Left ventricle myocardium inferior (tissue), 1 donor: ENCODE measurements at regions not wholly inside any gene's neighbourhood (a gene's known extent, or its start where the extent isn't known, plus 50 kb on each side); places are given as distances from the start of the nearest gene placed in this dataset.
A peak's percentile ranks its signal among the peaks of the same experiment; 100 is the strongest.
"Not testable (repeated sequence)": the region's sequence is repeated elsewhere in the genome, so short reads cannot be mapped to it uniquely, and the experiment has no call there.

Experiments used
- DNase-seq: peaks from one replicate; pipeline ENCODE4 v3.0.0-alpha.2; 2020
- H3K27ac ChIP-seq: fragments of 200-600 bp; replicated peaks from 2 replicates; pipeline ENCODE4 v1.8.0; 2021
- H3K27me3 ChIP-seq: fragments of 200-600 bp; 2 replicates; pipeline ENCODE4 v1.8.0; 2021; ENCODE audit warnings: low read depth
- H3K36me3 ChIP-seq: fragments of 200-600 bp; 2 replicates; pipeline ENCODE4 v1.8.0; 2021
- H3K4me1 ChIP-seq: fragments of 200-600 bp; 2 replicates; pipeline ENCODE4 v1.8.0; 2021
- H3K4me3 ChIP-seq: fragments of 200-600 bp; 2 replicates; pipeline ENCODE4 v1.8.0; 2021; ENCODE audit warnings: mild to moderate bottlenecking, moderate library complexity
- H3K9me3 ChIP-seq: fragments of 200-600 bp; replicated peaks from 2 replicates; pipeline ENCODE4 v1.8.0; 2021
- CTCF ChIP-seq: fragments of 200-600 bp; IDR thresholded peaks from 2 replicates; pipeline ENCODE4 v1.8.0; 2021; ENCODE audit warnings: antibody characterized with exemption, mild to moderate bottlenecking, borderline replicate concordance
- intact Hi-C: fragments of 100-400 bp; cut with micrococcal nuclease; formaldehyde crosslinking; loops from one replicate; pipeline ENCODE4 v1.11.0; 2022
- donor health status: DM: no; HTN: yes; CAD: no; lungs with severe emphysema.

GRCh38 chr5:62780230-62780629 is 201.6 kb downstream of the LRRC70 start:
- no peaks in the 10 kb centered on the region for H3K27me3 ChIP-seq
- H3K4me1 ChIP-seq: peaks cover 4% of the 10 kb centered on the region
- no peak overlapping the region for H3K4me3 ChIP-seq
- TF ChIP-seq CTCF: no peak
- DNase-seq: no peak
- no peak overlapping the region for H3K27ac ChIP-seq
- H3K9me3 ChIP-seq: no peaks in the 10 kb centered on the region
- intact Hi-C loops: no loop called here
- no peaks in the 10 kb centered on the region for H3K36me3 ChIP-seq

- no peaks in the 10 kb centered on the region for H3K27me3 ChIP-seq
- intact Hi-C loops: loop anchor here (5.0 kb wide), 1 partner anchor 317 kb away; no protein-coding TSS in a partner anchor
These were observed 200.4 kb downstream of the LRRC70 start for GRCh38 chr5:62779010-62779422.

GRCh38 chr5:62778316-62779009 is 199.8 kb downstream of the LRRC70 start:
- no peak overlapping the region for H3K27ac ChIP-seq
- no peak overlapping the region for H3K4me3 ChIP-seq
- intact Hi-C loops: loop anchor here (5.0 kb wide), 1 partner anchor 316 kb away; no protein-coding TSS in a partner anchor

More at GRCh38 chr5:62779010-62779422, 200.4 kb downstream of the LRRC70 start:
- peak; percentile 83 for TF ChIP-seq CTCF
- H3K4me1 ChIP-seq: peaks cover 4% of the 10 kb centered on the region
- DNase-seq: no peak
- no peak overlapping the region for H3K27ac ChIP-seq
- H3K4me3 ChIP-seq: no peak overlapping the region
- no peaks in the 10 kb centered on the region for H3K36me3 ChIP-seq
- no peaks in the 10 kb centered on the region for H3K9me3 ChIP-seq

GRCh38 chr5:62777081-62777480 is 198.5 kb downstream of the LRRC70 start:
- not testable (repeated sequence) for H3K36me3 ChIP-seq, H3K27me3 ChIP-seq, DNase-seq, H3K4me1 ChIP-seq, H3K27ac ChIP-seq, H3K9me3 ChIP-seq, H3K4me3 ChIP-seq
- intact Hi-C loops: loop anchor here (5.0 kb wide), 1 partner anchor 315 kb away; no protein-coding TSS in a partner anchor

More at GRCh38 chr5:62778316-62779009, 199.8 kb downstream of the LRRC70 start:
- DNase-seq: no peak
- Histone ChIP-seq H3K36me3 (no peaks in the 10 kb centered on the region), H3K27me3 (no peaks in the 10 kb centered on the region), H3K9me3 (no peaks in the 10 kb centered on the region), H3K4me1 (peaks cover 4% of the 10 kb centered on the region)
- no peak for TF ChIP-seq CTCF

- not testable (repeated sequence) for H3K9me3 ChIP-seq, H3K36me3 ChIP-seq, H3K27ac ChIP-seq, H3K27me3 ChIP-seq, H3K4me1 ChIP-seq, H3K4me3 ChIP-seq, DNase-seq
- intact Hi-C loops: loop anchor here (5.0 kb wide), 1 partner anchor 314 kb away; no protein-coding TSS in a partner anchor
These were observed 198.0 kb downstream of the LRRC70 start for GRCh38 chr5:62776592-62776991.

- intact Hi-C loops: no loop called here
- no peak for TF ChIP-seq CTCF
- Histone ChIP-seq H3K36me3 (no peaks in the 10 kb centered on the region), H3K4me1 (no peaks in the 10 kb centered on the region), H3K27me3 (no peaks in the 10 kb centered on the region), H3K9me3 (no peaks in the 10 kb centered on the region), H3K27ac (no peak overlapping the region), H3K4me3 (no peak overlapping the region)
- no peak for DNase-seq
These were observed 194.8 kb downstream of the LRRC70 start for GRCh38 chr5:62773460-62773859.
